GM18909 (cell line): ENCODE measurements at regions not wholly inside any gene's neighbourhood (a gene's known extent, or its start where the extent isn't known, plus 50 kb on each side); places are given as distances from the start of the nearest gene placed in this dataset.
"Not testable (repeated sequence)": the region's sequence is repeated elsewhere in the genome, so short reads cannot be mapped to it uniquely, and the experiment has no call there.

Experiments used
- ATAC-seq: cut with Tn5 transposase; IDR thresholded peaks from one replicate; pipeline ENCODE4 v1.9.1; 2021; ENCODE audit warnings: mild to moderate bottlenecking; ENCODE audit not compliant: unreplicated experiment, poor library complexity

DNA sequence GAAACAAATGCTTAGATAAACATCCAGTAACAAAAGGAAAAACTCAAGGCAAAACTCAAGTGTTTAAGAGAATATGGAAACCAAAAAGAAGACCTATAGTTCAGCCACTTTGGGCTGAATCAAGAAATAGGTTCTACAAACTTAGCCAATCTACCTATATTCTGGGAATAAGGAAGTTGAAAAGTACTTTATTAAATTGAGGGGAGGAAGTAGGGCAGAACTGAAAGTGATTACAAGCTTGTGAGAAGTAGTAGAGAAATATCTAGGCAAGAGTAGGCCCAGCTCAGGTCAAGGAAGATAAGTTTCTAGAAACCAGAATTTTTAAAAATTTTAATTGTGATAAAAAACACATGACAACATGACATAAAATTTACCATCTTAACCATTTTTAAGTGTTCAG is 384.8 kb upstream of the PCSK5 start:
- ATAC-seq: no peak

DNA sequence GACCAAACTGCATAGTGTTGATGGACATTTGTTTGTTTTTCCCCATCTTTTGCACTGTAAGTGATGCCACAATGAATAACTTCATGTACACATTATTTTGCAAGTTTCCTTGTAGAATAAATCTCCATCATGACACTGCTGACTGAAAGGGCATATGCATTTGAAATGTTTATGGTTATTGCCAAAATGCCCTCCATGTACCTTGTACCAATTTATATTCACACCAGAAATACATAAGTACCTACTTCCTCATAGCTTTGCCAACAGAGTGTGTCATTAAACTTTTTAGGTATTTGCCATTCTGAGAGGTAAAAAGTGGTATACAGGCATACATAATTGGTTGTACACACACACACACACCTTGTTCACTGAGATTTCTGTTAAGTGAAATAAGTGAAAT is 361.0 kb upstream of the PCSK5 start:
- ATAC-seq: no peak

DNA sequence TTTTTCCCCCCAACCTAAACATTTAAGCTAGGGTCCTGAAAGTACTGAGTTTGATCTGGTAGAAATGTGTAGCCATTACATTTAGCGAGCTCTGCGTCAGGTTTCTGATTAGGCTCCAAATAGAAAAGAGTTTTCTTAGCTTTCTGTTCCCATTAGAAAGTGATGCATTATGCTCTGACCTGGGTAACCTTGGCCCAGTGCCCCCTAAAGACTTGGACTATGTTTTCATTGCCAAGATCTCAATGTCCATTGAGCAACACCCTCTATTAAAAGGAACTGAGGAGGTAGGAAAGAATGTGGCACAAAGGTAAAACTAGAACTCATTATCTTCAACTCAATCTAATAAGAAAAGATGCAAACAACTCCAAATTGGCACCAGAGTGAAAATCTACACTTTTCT is 358.9 kb upstream of the PCSK5 start:
- ATAC-seq: no peak

DNA sequence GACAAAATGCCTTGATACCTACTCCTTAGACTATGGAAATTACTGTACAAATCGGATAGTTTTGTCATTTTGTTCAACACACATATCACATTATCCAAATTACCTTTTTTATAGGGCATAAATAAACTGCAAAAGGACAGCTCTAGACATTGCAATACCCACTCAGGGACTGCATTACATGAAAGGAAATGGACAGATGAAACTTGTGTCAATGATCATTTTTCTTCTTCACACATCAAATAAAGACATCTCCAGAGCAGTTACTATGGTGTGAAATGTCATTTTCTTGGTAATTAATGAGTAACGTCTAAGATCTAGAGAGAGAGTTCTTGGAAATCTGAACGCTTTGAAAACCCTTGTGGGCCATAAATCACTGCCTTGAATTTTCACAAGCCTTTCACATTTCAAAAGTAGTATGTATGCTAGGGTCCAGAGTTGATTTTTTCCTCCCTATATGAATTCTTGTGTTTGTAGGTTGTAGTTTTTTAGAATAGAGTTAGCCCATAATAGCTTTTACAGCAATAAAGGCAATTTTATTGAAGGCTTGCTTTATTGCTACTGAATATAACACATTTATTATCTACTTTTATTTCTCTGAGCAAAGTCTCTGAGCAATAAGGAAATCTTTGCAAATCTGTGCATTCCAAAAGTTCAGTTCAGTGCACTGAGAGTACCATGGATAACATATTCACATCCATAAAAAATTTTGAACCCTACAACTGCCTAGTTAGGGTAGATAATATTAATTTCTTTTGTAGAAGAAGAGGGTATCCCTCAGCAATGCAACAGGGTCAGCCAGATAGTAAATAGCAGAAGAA is 358.0 kb upstream of the PCSK5 start:
- ATAC-seq: no peak

DNA sequence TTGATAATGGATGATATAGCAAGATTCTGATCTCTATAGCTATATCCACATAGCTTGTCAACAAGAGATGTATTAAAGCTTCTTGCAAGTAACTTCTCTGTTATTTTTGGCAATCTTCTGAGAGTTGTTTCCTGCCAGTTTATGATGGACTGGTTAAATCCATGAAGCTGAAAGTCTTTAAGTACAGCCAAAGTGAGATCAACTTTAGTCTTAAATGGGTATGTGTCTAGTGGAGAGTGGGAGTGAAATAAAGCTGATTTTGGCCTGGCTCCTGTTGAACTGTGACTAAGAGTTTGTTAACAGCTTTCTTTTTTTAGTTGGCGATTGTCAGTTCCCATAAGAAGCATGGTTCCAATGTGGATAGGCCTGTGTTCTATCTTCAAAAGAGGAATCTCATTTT is 350.9 kb upstream of the PCSK5 start:
- no peak for ATAC-seq

DNA sequence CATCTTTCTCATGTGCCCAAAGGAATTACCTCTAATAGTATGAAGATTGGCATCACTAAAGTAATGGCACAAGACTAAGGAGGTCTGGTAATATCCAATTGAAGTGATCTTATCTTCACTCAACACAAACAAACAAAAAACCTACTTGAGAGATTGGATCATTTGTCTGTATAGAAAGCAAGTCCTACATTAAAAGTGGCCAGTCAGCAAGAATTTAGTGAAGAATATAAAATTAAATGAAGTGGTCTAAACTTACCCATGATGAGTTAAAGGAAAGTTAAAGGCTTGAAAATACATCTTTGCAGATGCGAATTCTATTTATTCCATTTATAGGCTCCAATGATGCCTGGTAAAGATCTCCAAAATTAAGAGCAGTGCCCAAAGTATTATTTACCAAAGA is 350.3 kb upstream of the PCSK5 start:
- no peak for ATAC-seq

DNA sequence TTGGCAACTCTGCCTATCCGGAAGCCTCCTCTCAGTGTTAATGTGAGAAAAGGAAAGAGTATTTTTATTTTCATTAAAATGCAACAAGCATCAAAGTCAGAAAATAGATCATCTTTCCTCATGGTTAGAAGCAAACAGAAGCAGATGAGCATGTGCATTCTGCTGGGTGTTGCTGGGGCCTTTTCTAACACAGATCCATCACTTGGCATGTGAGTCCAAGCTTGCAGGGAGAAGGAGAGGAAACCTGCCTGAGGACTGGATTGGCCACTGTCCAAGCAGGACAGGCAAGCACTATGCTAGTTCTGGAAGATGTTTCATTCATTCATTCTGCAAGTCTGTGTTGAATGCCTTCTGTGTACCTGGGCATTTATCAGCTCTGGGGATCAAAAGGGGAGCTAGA is 348.7 kb upstream of the PCSK5 start:
- ATAC-seq: no peak

DNA sequence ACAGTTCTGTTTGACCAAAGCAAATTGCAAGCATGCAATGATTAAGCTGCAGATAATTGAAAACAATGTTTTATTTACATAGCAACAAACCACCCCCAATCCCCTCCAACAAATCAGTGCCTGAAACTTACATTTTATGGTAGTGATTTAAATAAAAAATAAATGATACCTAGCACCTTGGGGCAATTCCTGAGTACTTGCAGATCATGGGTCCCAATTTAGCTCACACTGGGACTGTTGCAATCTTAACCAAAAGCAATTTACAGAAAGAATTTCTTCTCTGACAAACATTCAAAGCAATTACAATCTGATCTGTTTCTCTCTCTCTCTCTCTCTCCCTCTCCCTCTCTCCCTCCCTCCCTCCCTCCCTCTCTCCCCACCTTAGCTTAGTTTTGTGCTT is 345.7 kb upstream of the PCSK5 start:
- no peak for ATAC-seq

DNA sequence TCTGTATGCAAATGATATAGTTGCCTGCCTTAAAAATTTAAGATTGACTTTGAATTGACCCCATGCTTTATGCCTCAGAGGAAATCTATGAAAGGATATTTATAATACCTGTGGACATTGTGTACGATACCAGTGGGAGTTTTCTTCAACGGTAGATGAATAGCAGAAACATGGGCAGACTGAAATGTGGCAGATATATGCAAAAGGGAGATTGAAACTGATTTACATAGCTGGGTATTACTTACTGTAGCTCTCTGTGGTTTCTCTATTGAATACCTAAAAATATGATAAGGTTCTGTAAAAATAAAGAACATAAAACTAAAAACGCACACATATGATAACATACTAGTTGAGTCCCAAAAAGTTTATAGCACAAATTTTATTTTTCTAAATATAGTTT is 345.2 kb upstream of the PCSK5 start:
- no peak for ATAC-seq

DNA sequence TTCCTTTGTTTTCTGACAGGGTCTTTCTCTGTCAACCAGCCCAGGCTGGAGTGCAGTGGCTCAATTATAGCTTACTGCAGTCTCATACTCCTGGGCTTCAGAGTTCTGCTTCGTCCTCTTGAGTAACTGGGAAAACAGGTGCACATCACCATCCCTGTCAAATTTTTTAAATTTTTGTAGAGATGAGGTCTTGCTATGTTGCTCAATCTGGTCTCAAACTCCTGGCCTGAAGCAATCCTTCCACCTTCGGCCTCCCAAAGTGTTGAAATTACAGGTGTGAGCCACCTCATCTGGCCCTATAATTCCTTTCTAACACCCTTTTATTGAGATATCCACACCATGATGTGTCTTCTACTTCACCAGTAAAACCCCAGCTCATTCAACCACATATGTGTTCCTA is 341.6 kb upstream of the PCSK5 start:
- ATAC-seq: no peak

DNA sequence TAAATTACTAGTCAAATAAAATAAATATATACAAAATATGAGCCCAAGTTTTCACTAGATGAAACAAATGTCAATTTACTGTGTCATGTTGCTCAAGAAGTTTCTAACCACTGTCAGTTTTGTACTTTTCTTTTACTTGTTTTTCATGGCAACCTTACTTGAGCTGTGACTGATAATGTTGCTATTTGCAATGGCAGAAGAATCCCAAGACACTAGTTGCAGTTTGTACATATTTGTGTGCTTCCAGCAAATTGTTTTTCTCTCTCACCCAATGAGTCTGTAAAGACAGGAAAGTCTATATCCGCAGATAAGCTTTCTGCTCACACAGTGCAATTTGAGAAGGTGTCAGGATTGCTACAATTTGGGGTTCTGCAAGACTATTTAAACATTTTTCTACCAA is 338.6 kb upstream of the PCSK5 start:
- ATAC-seq: no peak

DNA sequence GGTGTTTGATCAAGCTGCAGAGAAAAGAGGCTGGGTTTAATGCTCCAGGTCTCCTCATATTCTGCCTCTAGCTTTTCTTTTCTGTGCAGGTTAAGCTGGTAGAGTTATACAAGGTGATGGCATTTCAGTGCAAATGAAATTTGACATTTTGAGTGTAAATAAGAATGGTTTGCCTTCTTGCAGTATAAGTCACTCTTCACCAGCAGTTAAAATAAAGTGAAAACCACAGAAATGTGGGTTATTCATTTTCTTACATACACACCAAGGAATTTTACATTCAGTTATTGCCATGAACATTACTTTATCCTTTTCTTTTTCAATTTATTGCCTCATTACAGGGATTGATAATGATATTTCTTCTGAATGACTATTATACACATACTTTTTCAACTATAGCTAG is 337.5 kb upstream of the PCSK5 start:
- no peak for ATAC-seq

DNA sequence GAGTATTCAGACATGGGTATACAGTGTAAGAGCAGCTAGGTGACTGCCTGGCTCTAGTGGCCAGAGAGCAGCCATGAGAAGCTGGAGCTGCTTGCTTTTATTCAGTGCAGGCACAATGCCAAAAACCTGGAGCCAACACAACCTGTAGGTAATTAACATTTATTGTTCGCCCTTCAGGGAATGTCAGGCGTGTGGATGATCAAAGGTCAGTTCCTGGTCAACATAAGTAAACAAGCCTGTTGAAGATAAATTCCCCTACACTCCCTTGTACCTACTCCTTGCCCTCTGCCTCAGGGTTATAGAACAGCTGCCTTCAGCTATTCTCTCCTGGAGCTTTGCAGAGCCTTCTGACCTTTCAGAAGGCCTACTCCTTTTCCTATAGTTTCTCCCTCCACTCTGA is 323.7 kb upstream of the PCSK5 start:
- not testable (repeated sequence) for ATAC-seq

DNA sequence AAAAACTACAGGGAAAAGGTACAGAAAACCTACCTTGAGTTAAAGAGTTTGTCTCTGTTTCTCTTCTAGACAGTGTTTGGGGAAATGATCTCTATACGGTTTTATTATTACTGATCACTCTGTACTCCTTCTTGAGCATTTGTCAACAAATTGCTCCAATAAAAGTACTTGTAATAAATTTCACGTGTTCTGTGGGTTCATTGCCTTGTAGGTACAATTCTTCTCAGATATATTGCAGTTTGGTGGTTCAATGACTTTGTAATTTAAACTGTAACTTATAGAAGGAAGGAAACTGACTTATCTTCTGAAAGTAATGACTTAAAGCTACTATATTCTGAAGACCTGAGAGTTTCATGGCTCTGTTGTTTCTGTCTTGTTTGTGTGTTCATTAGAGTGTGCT is 319.9 kb upstream of the PCSK5 start:
- ATAC-seq: no peak

DNA sequence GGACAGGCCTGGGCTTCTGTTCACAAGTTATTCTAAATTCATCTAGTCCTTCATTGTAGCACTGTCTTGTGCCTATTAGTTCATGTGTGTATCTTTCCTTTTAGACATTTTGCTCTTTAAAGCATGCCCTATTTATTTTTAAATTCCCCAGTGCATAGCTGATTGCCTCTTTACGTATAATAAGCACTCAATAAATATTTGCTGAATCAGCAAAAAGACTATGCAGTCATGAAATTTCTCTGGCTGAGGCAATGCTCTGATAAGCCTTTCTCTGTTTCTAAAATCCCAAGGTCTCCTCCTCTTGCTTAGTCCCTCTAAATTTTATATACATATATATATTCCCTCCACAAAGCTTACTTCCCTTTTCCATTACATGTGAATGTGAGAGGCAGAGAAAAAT is 315.9 kb upstream of the PCSK5 start:
- no peak for ATAC-seq

DNA sequence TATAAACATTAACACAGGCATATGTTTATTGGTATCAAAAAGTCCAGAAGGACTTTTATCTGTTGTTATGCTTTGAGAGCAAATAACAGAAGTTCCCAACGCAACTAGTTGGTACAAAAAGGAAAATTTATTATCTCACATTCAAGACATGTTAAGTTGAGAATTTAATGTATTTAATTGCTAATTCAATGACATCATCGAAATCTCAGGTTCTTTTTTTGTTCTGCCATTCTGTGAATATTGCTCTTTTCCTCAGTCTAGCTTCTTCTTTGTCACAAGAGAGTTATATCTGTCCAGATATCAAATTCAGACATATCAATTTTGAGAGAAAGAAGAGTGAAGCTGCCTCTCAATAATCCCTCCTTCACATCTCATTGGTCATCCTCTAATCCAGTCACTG is 307.6 kb upstream of the PCSK5 start:
- no peak for ATAC-seq

DNA sequence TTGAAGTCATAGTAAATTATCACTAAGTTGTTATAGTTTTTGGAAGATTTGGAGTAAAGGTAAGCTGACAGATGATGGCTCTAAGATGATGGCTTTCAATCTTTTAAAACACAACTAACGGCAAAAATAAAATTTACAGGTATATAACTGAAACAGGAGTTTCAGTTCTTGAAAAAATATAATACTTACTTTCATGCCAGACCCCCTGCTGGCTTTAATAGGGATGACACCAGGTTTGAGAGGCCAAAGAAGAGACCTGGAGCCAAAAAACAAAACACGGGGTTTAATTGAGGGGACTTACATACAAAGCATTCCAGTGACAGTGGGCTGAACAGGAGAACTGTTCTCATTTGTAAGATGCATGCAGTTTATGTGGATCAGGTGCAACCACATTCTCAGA is 301.7 kb upstream of the PCSK5 start:
- ATAC-seq: peak; percentile 65

DNA sequence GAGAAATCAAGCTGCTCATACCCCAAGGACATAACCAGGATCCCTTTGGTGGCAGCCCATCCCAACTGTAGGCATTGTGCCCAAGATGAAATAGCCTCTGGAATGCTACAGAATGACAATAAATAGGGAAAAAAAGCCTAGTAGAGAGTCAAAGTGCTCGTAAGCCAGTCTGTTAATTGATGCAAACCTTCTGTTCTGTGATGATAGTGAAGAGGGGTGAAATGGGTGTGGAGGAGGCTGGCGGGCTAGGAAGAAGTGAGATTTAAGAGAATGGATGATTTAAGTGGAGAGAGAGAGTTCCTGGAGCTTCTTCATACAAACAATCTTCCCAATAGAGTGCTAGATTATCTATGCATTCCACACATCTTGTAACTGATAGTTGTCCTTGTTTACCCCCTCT is 301.0 kb upstream of the PCSK5 start:
- no peak for ATAC-seq

DNA sequence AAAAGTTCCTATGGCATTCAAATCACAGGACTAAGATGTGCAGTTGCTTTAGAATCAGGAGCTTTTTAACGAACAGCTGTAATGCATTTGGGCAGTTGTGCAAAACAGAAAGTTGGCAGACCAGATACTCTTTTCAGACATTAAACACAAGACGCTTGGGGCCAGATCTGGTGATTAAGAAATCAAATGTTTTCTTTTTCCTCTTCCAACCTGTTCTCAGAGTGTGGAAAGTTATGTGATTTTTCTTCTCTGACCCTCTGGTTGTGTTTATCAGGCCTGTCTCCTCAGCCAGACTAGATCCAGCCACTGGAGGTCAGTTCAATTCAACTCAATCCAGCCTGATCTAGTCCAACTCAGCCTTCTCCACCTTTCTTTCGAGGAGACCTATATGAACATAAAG is 298.5 kb upstream of the PCSK5 start:
- ATAC-seq: no peak

DNA sequence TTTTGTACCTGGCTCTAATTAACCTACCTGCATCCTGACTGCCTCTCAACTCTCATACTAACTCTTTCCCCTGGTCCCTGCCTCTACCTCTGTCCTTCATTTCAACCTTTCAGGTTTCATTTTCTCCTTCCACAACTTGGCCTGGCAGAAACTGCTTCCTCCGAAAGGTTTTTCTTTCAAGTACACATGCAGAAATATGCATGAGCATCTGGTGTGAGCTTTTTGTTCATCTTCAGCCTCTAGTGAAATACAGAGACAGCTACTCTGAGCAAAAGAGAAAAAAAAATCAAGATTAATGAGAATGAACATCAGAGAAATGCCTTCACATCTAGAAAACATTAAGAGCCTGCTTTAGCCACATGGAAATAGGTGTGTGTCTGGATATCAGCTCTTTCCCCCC is 297.9 kb upstream of the PCSK5 start:
- no peak for ATAC-seq

DNA sequence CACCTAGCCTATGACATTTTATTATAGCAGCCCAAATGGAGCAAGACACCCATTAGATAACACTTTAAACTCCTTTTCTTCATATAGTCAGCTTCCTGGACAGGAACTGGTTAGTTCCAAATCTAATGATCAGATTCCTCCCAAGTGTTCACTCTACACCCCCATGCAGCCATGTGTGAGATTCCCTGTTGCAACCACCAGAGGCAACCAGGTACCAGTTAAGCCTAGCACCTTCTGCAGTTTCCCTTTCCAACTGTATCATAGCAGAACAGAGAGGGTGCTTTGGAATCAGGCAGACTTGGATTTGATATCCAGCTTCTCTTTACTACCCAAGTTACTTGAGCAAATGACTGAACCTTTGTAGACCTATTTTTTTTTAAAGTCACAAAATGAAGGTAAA is 296.6 kb upstream of the PCSK5 start:
- ATAC-seq: no peak

DNA sequence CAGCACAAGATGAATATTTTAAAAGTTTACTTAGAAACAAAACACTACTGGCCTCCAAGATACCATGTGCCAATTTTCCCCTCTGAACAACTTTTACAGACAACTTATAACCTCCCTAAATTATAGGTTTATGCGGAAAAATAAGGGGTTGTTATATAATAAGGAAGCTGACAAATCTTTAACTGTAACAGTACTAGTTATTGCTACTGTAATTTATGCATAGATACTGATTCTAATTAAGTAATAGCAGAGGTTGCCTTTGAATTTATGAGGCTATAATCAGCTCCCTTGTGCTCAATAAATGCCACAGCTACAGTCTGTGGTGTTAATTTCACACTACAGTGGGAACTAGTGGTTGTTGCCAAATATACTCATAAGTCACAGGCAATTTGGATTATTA is 291.3 kb upstream of the PCSK5 start:
- ATAC-seq: no peak

DNA sequence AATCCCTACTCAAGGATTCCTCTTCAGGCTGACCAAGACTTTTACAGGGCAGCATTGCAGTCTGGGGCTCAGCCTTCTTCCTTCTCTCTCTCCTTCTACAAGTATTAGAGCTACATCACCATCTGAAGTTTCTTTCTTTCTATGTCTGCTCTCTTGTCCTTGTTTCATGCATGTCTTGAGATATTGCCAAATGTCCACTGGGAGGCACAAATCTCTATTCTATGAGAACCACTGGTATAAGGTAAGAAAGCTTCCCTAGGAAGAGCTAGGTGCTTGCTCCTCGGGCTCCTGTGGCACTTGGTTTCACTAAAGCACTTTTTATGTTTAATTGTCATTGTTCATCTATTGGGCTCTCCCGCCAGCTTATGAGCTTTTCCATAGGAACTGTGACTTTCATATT is 289.2 kb upstream of the PCSK5 start:
- ATAC-seq: no peak
